NCI-H345 treated with DMSO at 0.1 percent for 48 hours (cell line): ENCODE measurements at regions not wholly inside any gene's neighbourhood (a gene's known extent, or its start where the extent isn't known, plus 50 kb on each side); places are given as distances from the start of the nearest gene placed in this dataset.
A peak's percentile ranks its signal among the peaks of the same experiment; 100 is the strongest.

Experiments
- DNase-seq: peaks from one replicate; lab custom pipeline; 2025; ENCODE audit not compliant: unreplicated experiment; lab: John Stamatoyannopoulos, UW

DNA sequence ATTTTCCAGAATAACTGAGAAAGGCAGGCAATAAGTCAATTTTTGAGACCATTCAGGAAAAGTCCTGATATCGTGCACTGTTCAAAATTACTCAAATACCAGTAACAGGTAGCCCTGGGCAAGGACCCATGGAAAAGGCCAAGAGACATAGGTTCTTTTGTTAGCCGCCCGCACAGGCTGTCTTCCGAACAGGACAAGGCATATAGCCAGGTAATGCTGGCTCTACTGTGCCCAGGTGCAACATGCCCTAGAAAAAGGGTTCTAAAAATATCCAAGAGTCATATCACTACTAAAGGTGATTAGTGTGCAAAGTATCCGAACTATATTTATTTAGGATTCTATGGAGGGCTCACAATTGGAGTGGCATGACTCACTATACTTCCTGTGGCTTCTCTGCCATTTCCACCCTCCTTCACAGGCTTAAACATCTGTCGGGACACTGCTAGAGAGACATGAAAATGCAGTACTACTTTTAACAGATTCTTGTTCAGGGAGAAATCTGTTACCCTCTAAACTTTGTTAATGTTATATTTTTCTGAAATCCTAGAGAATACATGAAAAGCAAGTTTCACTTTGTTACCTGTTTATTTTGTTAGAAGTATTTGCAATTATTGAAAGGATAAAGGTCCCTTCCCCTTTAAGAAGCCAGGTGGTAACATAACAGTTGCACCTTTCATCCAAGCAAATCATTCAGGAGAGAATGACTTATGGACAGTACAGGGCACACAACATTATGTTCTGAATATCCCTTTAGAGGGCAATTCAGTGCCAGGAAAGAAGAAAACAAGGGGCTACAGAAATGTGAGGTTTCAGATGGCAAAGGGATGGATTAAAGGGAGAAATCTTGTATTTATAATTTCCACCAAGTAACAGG lies 293.3 kb upstream of the THBS1 start:
- DNase-seq, result peak; percentile 51

DNA sequence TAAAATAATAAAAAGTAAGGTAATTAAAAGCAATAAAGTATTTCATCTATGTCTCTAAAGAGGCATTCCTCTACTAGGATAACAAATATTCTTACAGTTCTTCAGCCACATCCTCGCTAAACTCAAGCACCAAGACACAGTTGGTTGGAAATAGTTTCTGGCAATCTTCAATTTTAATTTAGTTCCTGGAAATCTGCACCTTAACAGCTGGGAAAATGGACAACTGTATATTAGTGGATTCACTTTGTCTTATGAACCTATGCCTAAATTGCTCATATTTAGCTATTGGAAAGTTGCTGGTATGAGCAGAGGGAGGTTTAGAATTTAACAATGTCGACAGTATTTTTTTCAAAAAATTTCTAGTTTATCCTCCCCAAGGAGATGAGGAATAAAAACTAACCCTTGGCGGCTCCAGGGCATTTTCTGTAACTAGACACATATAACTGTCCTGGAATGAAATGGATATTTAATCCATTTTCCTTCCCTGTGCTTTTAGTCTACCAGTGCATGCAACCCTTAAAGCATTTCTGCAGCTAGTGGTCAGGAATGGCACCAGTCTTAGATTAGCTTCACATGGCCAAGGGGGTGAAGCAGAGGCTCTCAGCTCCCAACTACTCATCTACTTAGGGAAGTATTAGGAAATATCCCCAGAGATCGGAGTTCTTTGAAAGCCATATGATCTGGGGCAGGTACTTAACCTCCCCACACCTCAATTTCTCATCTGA lies 290.0 kb upstream of the THBS1 start:
- DNase-seq, result no peak

- no peak for DNase-seq
Measured at GRCh38 chr15:39291690-39292089, 289.2 kb upstream of the THBS1 start.

- DNase-seq, result no peak
Measured at GRCh38 chr15:39296955-39297354, 283.9 kb upstream of the THBS1 start.

- DNase-seq, result no peak
Measured at GRCh38 chr15:39298271-39298962, 282.5 kb upstream of the THBS1 start.

GRCh38 chr15:39299486-39300267 lies 281.2 kb upstream of the THBS1 start:
- DNase-seq, result no peak

- DNase-seq, result no peak
Measured at GRCh38 chr15:39300451-39301153, 280.3 kb upstream of the THBS1 start.

- no peak for DNase-seq
Measured at GRCh38 chr15:39301589-39301999, 279.3 kb upstream of the THBS1 start.

- DNase-seq, result no peak
Measured at GRCh38 chr15:39302936-39303335, 277.9 kb upstream of the THBS1 start.

- no peak for DNase-seq
Measured at GRCh38 chr15:39304201-39304841, 276.6 kb upstream of the THBS1 start.

DNA sequence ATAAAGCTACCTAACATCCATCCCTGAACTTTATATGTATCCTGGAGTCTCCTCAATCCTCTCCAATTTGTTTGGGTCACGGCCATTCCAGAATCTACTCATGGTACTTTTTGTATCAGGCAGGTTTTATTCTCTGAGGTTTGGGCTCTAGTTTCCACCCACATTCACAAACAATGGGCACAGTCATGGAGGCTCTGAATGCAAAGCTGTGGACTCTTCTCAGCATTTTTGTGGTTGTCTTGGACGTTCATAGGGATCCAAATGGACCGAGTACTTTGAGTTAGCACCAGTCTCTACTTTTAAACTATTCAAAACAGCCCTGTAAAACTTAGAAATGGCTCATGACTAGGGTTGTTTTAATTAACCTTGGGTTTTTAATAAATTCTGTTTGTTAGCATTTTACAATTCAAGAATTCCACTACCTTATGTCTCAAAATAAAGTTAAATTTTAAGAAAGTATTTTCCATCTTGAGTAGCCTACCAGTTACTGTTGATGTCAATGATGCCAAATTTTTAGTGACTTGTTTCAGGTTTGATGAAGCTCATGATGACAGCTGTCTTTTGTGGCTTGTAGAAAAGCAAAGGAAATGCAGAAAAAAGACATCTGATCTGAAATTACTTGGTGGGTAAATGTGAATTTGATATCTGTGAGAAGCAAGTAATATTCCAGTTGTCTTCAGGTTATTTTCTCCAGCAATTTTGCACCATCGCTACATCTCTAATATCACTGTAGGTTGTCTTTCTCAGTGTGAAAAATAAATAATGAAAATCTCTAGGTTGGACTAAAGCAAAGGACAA lies 275.7 kb upstream of the THBS1 start:
- no peak for DNase-seq

- DNase-seq, result no peak
Measured at GRCh38 chr15:39310633-39311032, 270.2 kb upstream of the THBS1 start.

- no peak for DNase-seq
Measured at GRCh38 chr15:39312984-39313383, 267.9 kb upstream of the THBS1 start.

- DNase-seq, result no peak
Measured at GRCh38 chr15:39313467-39313866, 267.4 kb upstream of the THBS1 start.

- DNase-seq, result no peak
Measured at GRCh38 chr15:39313881-39314280, 267.0 kb upstream of the THBS1 start.

- DNase-seq, result no peak
Measured at GRCh38 chr15:39315206-39315850, 265.6 kb upstream of the THBS1 start.

DNA sequence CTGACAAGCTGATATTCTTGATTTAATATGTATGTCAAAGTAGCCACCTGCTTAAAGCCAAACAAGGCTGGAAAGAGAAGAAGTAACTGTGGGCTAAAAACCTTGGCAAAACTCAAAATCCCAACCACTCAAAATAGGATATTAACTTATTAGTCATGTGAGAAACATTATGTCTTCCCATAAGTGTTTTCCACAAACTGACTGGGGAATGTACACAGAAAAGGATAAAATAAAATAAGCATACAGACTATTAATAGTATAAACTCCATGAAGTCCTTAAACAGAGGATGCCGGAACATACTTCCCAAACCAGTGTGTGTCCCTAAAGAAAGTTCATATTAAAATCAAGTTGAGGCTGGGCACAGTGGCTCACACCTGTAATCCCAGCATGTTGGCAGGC lies 263.7 kb upstream of the THBS1 start:
- DNase-seq, result no peak

GRCh38 chr15:39318231-39318630 lies 262.6 kb upstream of the THBS1 start:
- no peak for DNase-seq

GRCh38 chr15:39320355-39320754 lies 260.5 kb upstream of the THBS1 start:
- DNase-seq, result no peak
